Testis (tissue), 2 donors: ENCODE measurements at regions not wholly inside any gene's neighbourhood (a gene's known extent, or its start where the extent isn't known, plus 50 kb on each side); places are given as distances from the start of the nearest gene placed in this dataset.

Experiments used
- CTCF ChIP-seq, 3 experiments: fragments of 450-650 bp in 2 of 3; fragments of 200-600 bp in 1 of 3; sonication (generic) in 1 of 3; IDR thresholded peaks; one replicate each; pipeline ENCODE4 v1.5.1; 2016 to 2019; ENCODE audit warnings: antibody characterized with exemption in 3 of 3, mild to moderate bottlenecking in 2 of 3, moderate library complexity in 1 of 3
- POLR2A ChIP-seq: fragments of 450-650 bp; IDR thresholded peaks from one replicate; pipeline ENCODE4 v1.6.1; 2017; ENCODE audit warnings: antibody characterized with exemption, mild to moderate bottlenecking, moderate library complexity

- TF ChIP-seq CTCF (IDR thresholded peaks at IDR 0.05) (no peak), POLR2A (no peak)
Observed at GRCh38 chr5:175211956-175212756, 231.8 kb downstream of the DRD1 start.
